Islet of Langerhans (tissue), 1 donor: ENCODE measurements at regions not wholly inside any gene's neighbourhood (a gene's known extent, or its start where the extent isn't known, plus 50 kb on each side); places are given as distances from the start of the nearest gene placed in this dataset.

Source experiments
- FAIRE-seq: peaks from one replicate; lab custom pipeline; 2011; peaks lifted over from hg19 to GRCh38; lab: Jason Lieb, UNC

DNA sequence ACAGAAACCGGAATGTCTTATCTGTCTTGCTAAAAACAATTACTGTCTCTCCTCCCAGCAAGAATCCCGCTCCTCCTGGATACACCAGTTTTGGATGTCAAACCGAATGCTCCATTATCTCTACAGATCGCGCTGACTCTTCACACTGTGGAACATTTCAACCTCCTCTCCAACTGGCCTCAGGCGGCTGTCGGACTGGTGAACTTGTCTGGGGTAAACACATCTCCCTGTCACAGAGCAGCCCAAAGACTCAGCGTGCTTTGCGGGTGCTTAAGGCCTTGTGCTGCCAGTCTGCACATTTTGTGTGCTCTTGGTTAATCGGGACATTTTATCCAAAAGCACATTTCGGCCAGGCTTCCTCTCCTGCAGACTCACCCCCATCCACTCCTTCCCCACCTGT is 173.1 kb downstream of the ICOS start:
- no peak for FAIRE-seq

DNA sequence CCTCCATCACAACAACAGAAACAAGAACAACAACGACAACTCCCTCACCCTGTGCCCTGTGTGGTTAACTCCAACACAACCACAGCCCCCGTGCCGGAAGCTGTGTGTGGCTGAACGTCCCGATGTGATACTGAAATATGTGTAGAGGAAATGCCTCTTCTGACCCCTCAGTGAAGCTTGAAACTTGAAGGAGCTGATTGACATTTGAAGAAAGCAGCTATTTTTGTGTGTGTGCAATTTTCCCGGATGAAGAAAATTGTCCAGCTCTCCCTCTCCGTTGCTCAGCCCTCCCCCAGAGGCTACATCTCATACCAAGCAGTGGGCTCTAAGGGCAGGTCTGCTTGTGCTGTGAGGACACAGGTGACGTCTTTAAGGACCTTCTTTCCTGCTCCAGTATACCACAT is 173.8 kb downstream of the ICOS start:
- no peak for FAIRE-seq

DNA sequence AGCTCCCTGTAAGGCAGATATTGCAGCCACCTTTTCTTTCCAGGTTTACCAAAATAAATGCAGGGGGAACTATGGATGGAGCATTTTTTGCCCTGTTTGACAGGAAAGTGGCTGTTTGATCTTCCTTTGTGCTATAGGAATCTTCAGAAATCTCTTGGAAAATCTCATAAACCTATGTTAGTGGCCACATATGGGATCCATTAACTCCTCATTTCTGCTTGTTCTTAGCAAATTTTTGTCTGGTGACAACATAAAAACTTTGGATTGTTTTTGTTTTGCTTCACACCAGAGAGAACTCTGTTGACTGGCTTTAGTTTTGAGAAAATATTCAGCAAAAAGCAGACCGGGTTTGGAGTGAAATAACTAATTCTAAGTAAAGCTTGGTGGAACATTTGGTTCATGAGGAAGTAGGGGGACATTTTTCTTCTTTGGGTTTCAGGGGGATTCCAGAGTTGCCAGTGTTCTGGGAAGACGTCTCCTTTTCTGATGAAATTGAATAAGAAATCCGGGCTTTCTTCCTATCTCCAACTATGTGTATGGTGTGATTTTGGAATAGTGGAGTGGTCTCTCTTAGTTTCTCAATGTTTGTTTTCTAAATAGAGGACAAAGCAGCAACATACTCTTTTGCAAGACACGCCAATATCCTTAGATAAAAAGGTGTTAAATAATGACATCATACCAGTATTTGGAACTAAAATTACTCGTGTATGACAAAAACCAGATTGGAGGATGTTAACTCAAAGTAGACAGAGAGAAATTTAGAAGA is 174.4 kb downstream of the ICOS start:
- no peak for FAIRE-seq

DNA sequence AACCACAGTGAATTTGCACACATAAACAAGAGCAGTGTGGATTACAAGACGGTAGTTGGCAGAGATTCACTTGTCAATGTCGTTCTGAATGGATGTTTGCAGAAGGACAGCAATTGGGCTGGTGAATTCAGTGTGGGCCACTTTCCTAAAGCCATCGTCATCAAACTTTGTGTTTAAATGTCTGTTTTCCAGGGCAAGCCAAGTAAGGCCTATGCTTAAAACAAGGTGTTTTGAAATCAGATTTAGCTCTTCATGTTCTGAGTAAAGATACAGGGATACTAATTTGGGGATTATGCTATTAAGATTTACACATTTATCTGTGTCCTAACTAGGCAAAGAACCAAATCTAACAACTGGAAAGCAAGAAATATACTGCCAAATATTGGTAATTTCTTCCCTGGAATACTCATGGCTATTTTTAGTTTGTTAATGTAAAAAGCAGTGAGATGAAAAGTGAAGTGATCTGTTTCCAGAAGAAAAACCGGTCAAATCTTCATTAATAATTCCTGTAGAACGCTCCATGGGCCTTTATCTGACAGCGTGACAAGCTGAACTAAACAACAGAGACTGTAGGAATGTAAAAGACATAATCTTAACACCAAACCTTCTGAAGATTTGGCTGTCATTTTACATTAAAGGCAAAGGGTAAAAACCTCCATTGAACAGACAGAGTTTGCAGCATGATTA is 175.7 kb downstream of the ICOS start:
- FAIRE-seq = no peak

DNA sequence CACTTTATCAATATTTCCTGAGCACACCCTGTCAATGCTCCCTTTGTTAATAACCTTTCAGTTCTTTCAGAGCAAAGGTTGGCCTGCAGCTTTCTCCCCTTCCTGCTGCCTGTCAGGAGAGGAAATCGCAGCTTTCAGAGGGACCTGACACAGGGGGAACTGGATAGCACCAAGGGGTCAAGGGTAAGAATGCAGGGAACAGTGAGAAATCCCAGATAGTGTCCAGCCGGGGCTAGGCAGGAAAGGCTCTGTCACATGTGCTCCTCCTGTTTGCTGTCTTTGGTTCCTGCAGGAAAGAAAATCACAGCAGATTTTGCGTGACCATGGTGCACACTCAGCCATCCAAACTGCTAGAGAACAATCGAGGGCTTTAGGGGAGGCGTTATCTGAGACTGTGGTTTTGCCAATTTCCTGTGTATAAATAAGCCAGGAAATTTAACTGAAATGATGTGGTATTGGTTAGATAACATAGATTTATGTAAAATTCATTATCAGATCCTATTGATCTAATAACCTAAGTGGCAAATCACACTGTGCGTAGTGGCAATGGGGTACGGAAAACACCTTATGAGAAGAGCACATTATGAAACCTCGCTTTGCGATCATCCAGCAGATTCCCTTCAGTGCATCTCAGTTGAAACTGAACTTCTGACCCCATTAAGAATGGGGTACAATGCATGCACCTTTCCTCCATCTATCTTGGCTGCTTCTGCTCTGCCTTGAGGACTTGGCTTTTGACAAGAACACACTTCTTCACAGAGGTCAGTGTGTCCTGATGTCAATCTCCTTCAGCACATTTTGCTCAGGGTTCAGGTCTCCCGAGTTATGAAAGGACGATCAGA is 178.0 kb downstream of the ICOS start:
- FAIRE-seq = no peak

DNA sequence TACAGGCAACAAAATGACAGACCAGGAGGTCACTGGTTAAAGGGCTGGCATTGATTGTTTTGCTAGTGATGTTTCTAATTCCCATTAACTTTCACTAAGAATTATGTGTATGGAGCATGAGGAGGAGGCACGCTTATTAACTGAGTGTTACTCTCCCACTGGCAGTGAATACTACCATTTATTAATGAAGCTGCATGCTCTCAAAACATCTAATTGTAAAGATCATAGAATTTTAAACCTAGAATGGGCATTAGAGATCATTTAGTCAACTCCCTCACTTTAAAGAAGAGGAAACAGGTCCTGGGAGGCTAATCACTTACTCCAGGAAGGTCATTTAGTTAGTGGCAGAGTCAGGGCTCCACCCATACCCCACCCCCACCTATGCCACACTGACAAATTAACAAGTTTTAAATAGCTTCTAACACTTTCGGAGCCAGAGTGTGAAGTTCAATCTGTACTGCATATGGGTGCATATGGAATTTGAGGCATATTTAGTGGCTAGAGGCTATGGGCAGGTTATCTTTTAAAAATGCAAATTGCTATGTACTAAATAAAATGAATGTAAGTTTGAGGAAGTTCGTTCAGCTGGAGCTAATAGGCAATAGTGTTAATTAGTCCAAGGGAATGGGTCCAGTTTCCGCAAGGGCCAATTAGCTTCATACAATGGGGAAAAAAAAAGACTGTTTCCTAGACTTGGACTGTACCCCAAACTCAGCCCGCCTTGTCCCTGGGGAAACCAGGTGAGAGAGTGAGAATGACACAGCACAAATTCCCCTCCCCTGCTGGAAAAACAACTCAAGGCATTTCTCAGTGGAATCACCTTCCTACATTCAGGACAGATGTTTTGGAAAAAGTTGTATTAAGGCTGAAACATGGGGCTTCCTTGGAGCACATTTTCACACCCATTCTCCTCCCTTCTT is 178.8 kb downstream of the ICOS start:
- no peak for FAIRE-seq

DNA sequence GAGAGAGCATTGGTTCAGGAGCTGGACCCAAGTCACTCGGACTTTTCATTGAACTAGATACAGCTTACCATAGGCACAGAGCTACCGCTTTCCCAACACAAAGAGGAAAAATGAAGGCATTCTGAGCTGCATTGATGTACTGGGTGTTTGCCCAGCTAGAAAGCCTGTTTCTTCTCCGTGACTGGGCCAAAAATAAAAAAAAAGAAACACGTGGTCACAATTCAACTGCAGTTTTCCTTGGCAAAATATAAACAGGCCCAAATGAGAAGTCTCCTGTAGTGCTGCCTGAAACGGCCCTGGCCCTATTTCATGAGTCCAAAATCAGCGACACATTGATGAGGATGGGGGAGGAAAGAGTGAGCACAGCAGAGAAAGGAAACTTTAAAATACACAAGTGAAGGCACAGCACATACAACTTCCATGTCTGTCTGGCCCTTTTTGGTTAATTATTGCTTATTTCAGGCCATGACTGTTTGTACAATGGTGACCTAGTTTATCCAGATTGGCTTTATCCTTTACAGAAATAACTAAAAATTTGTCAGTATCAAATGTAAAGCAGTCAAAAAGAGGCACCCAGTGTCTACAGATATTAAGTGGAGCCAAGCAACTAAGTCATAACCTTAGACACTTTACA is 179.7 kb downstream of the ICOS start:
- FAIRE-seq = no peak

DNA sequence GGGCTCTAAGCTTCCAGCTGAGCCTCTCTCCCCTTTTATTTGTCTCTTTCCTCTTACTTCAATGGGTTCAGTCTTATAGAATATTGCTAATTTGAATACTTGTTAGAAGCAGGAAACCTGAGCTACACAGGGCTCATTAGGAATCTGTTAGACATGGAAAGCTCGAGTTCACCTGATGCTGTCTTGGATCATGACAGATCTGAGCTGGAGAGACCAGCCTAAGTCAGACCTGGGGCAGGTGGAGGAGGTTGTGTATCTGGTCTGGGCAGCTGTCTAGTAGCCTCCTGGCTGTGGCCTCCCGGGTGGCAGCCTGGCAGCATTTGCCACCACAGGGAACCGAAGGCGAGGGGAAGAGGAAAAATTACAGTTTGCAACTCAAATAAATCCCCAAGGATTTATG is 185.9 kb downstream of the ICOS start:
- FAIRE-seq = no peak

DNA sequence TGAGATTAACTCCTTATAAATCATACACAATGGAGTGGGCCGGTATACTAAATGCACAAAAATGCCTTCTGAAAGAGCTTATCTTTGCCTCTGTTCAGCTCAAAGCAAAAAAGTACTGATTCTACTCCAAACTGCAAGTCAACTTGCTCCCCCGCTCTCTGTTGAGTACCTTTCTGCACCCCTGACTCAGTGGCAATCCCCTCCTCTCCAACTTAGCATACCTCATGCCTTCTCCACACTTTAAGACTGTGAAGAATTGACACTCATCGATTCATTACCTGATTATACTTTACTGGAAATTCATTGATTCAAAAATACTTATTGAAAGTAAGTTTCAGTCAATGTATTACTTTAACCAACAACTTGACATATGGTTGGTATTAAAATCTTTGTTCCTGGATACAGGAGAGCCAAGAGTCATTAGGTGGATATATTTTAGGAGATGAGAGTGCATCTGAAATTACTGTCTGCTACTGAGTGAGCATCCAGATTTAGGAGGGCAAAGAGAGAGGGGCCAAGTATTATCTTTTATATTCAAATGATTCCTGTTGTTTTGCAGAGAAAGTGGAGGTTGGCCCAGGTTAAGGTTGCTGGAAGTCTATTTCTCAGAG is 187.7 kb downstream of the ICOS start:
- FAIRE-seq = no peak

DNA sequence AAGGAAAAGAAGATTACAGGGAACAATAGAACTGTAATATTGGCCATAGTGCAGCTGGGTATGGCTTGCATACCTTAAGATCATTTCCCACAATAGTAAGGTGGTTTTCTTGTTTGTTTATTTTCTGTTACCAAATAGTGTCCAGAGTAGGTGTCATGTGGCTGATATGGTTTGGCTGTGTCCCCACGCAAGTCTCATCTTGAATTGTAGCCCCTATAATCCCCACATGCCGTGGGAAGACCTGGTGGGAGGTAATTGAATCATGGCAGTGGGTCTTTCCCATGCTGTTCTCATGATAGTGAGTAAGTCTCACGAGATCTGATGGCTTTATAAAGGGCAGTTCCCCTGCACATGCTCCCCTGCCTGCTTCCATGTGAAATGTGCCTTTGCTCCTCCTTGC is 190.1 kb downstream of the ICOS start:
- FAIRE-seq = no peak

DNA sequence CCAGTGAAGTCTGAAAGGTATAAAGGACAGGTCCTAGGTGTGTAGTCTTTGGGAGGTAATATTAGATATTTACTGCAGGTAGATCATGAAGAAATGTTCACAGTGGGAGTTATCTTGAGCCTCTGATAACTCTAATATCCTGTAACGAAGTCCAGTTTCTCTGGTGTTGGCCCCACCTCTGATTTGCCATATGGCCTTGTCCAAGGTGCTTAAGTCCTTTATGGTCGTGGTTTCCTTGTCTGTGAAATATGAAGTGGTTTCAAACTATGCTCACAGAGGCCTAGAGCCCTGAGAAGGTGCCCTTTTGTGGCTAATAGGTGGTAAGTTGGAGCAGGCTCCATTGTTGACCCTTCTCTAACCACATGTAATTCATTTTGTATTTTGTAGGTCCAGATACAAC is 190.7 kb downstream of the ICOS start:
- FAIRE-seq = no peak

DNA sequence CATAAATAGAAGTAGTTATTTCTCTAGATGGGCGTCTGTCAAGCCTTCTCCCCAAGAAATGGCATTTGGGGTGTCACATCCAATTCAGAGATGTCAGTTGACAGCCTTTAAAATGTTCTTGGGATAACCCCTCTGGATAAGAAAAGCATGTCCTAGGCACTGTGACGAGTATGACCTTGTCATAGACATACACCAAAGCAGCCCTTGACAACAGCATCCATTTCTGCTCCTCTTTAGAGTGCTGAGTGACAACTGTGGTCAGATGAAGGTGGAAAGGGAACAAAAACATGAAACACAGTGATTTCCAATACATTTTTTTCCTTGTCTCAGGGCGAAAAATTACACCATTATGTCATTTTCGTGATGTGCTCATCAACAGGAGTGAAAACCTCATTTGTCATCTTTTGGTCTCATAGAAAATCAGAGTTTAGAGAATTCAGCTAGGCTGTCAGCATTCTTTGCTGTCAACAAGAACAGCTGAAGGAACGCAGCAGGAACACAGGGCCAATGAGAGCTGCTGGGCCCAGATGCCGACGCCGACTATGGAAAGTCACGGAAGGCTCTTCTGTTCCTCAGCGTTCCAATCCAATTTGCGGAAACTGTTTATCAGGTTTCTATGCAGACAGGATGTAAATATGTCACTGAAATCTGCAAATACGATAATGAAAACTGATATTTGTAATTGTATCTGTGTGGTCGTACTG is 193.2 kb downstream of the ICOS start:
- FAIRE-seq = no peak

DNA sequence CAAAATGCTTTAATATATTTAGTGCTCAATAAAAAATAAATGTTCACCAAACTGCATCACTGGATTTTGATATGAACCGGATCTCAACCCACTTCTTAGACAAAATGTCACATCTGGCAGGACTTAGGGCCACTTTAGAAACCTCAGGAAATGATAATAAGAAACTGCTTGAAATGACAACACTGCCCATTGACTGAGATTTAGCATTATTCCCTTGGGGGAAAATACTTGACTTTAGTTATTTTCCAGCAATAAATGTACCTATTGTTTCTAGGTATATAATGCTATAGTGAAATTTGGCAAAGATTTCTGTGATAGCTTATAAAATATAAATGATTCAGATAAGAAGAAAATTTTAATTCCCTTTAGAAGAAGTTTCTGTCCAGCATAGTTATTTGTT is 195.1 kb downstream of the ICOS start:
- FAIRE-seq = no peak

DNA sequence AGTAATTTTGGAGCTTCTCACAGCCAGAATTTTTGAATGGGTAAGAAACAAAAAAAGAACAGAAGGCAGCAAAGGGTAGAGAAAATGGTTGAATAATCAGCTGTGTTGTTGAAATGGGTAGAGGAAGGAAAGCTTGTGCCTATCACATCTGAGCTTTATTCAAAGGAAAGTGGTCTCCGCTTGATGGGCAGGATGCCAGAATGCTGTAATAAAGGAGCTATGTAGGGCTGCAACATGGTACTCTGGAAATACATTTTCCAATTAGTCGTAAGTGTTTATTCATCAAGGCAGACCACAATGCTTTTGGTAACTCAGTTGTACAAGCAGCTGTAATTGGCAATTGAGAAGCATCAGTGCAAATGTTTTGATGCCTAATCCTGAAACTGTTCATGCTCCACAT is 196.9 kb downstream of the ICOS start:
- FAIRE-seq = no peak

DNA sequence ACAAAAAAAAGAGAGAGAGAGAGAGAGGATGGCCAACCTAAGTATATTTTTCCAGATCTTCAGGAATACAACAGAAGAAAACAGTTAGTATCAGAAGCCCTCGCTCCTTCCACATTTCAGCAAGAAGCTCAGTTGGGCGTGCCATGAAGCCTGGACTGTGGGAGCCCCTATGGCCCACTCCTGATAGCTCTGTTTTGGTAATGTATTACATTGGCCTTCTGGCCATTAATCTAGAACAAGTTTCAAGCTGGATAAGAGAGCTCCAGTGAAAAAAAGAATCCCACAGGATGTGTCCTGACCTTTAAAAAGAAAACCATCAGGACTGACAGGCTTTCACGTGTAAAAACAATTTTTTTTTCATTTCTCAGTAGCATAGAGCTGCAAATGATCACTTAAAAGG is 197.9 kb downstream of the ICOS start:
- FAIRE-seq = no peak

DNA sequence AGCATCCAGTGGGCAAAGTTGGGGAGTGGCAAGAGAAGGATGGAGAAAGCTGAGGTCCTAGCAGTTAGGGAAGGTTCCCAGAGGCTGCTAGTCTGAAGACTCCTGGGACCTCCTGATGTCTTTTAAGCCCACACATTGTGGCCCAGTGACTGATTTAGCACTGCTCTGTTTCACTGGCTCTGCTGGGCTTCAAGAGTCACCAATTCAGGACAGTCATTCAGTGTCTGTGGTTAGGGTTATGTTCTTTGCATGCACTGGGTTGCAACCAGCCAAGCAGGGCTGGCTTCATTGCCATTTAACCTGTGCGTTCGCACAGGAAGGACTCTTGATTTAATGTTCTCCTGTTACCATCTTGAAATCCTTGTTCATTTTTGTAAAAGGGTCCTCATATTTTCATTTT is 199.2 kb downstream of the ICOS start:
- FAIRE-seq = no peak

DNA sequence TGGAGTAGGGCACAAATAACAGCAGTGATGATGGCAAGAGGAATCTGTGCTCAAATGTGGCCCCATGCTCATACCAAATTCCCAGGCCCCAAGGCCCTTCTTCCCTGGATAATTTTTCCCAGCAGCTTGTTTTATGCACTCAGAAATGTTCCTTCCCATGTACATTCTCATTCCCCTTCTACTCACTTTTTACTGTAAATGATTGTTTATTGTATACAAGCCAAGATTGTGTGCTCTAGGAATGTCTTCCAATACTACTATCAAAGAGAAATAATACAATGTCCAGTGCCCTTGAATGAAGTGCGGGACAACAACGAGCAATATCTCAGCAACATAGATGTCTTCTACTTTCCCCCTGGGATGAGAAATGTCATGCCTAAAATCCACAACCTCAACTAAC is 201.6 kb downstream of the ICOS start:
- no peak for FAIRE-seq

DNA sequence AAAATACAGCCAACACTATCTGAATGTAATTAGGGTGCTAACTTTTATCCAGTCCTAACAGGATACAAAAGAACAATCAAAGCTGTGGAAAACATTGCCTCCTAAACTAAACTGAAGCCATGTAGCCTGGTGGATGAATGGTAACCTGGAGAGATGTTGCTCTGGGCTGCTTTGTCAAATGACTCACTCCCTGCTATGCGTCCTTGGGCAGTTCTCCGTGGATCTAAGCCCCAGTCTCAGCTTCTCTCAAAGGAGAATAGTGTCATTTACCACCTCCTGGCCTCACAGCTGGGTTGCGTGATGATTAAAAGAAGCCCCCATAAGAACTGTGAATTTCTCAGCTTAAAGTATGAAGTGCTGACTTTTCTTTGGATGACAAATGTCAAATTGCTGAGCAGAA is 203.7 kb downstream of the ICOS start:
- FAIRE-seq = no peak

DNA sequence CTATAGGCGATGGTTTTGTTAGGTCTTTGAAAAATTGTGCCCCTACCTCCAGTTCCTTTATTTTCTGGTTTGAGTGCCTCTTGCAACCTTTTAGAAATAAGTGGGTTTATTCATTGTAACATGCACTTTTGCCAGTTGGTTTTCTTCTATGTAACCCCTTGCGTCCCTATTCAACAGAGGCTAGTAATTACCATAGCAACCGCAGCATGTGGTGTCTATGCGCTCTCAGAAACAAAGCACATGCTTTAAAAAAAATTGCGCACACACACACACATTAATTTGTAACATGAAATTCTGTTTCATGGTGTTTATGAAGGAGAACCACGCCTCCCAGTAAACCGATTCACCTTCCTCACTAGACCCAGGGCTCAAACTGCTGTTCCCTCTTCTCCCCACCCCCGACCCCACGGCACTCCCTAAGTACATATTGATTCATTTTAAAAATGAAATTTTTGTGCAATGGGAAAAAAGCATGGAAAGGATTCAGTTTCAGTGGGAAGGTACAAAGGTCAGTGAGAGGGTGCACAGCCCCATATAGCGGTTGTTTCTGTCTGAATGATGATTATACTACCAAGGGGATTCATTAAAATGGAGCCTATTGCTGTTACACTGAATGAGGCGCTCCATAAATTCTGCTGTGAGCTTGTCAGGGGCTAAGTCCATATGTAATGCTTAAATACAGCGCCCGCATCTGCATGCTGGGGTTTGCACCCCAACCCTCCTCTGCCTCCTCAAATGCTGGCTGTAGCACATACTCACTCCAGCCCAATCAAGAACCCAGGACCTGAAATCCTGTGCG is 206.9 kb downstream of the ICOS start:
- no peak for FAIRE-seq

DNA sequence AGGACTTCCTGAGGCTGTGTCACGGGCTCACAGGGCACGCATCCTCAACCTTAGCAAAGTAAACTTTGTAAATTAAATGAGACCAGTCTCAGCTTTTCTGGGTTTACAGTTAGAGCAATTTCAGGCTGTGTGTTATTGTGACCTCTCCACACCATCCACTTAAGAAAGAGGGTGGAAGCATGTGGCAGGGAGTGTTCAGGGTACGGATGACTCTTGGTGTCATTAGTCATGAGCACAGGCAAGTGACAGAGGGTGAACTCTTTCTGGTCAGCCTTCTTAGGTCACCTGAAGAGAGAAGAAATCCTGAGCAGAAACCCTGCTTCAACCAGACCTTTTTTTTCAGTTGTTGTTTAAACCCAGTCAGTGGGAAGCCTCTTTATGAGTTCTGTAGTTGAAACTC is 207.9 kb downstream of the ICOS start:
- no peak for FAIRE-seq
